CD4-positive, alpha-beta T cell treated with Interleukin-6 at 100 ng/mL for 8 hours (primary cell): ENCODE measurements at regions not wholly inside any gene's neighbourhood (a gene's known extent, or its start where the extent isn't known, plus 50 kb on each side); places are given as distances from the start of the nearest gene placed in this dataset.
"Not testable (repeated sequence)": the region's sequence is repeated elsewhere in the genome, so short reads cannot be mapped to it uniquely, and the experiment has no call there.

Experiments used
- DNase-seq: peaks from one replicate; pipeline ENCODE4 v3.0.0-alpha.2; 2020; ENCODE audit warnings: mixed read lengths, low spot score

DNA sequence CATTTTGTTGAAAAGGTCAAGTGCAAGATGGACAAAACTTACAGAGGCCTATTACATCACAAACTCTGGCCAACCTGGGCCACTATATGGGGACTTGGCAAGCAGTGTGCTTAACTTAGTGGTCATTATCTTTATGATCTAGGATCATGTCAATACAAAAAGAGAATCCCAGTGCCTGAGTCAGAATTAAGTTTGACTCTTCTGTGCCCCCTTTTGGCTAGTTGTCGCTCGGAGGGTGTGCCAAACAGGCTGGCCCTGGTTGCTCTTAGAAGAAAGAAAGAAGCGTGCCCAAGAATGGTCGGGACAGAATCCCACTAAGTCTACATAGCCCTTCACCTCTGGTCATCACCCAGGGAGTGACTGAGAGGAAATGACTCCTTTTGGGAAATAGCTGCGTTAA is 100.1 kb downstream of the EIF4E start:
- DNase-seq: peak; percentile 11

DNA sequence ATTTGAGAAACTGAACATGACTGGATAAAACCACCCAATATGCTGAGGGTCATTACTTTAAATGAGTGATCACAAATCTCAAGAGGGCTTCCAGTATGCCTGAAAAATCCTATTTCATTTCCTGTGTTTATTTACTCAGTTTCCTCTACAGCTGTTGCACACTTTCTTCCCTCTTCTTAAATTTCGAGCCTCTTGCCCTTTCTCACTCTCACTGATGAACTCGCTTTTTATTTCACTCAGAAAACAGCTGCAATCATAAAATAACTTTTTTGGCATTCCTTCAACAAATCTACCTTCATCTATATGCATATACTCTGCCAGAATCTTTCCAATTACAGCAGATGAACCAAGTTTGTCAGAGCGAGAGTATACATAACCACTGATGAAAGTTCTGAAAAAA is 101.3 kb downstream of the EIF4E start:
- DNase-seq: no peak

DNA sequence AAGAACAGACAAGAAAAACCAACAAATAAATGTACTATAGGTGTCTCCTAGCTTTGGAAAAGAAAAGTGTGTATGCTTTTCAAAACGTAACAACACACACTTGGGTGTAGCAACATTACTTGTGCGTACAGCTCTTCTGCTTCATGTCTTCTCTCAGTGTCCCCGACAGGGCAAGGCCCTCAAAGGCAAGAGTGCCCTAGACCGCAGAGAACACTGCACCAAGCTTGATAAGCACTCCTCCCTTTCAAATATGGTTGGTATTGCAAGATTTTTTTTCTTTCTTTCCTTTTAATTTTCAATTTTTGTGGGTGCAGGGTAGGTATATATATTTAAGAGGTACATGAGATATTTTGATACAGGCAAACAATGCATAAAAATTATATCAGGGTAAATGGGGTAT is 106.8 kb downstream of the EIF4E start:
- no peak for DNase-seq

GRCh38 chr4:98818116-98818515 is 110.8 kb downstream of the EIF4E start:
- not testable (repeated sequence) for DNase-seq

DNA sequence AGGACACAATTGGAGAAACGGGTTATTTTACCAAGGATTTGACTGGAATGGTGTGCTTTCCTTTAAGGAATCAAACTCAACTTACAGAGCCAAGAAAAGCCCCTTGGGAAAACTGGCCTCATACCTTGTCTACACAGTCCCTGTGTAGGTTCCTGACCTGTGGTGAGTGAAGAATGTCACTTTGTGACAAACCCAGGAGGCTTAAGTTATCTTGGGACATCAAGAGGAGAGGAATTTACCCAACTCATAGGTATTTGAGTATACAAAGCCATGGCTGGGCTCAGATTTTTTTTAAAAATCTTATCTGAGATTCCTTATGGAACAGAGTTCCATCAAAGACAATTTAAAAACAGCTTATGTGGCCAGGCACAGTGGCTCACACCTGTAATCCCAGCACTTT is 112.1 kb downstream of the EIF4E start:
- DNase-seq: no peak

- DNase-seq: no peak
Observed at GRCh38 chr4:98816386-98816785, 112.5 kb downstream of the EIF4E start.

- no peak for DNase-seq
Observed at GRCh38 chr4:98804403-98804802, 124.5 kb downstream of the EIF4E start.

GRCh38 chr4:98803251-98803650 is 125.7 kb downstream of the EIF4E start:
- no peak for DNase-seq

GRCh38 chr4:98802770-98803198 is 126.1 kb downstream of the EIF4E start:
- no peak for DNase-seq

GRCh38 chr4:98801259-98801725 is 127.6 kb downstream of the EIF4E start:
- no peak for DNase-seq

- no peak for DNase-seq
Observed at GRCh38 chr4:98796991-98797390, 131.9 kb downstream of the EIF4E start.

DNA sequence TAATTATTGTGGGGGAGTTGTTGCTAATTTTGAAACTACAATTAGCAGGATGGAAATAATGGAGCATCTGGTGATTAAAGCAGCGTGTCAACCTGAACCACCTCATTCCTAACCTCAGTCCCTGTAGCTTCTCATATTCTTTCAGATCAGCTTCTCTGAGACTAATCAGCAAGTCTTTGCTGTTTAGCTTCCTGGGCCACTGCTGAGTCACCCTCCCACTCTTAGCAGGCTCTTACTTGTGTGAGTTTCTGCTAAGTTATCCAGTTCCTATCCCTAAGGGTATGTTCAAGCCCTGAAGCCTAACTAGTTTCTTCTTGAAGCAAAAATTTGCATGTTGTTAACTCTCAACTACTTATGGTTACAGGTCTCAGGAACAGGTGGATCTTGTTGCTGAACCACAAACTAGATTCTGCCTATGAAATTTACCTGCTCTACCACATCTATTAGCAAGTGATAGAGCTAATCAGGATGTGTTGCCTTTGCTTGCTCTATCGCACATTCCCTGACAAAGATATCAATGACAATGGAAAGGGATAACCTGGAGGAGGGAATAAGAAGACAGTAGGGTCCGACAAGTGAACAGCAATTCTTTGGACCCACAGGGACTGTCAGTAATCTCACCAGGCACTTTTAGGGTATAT is 134.2 kb downstream of the EIF4E start:
- no peak for DNase-seq

- DNase-seq: no peak
Observed at GRCh38 chr4:98793658-98794057, 135.2 kb upstream of the TSPAN5 start.

DNA sequence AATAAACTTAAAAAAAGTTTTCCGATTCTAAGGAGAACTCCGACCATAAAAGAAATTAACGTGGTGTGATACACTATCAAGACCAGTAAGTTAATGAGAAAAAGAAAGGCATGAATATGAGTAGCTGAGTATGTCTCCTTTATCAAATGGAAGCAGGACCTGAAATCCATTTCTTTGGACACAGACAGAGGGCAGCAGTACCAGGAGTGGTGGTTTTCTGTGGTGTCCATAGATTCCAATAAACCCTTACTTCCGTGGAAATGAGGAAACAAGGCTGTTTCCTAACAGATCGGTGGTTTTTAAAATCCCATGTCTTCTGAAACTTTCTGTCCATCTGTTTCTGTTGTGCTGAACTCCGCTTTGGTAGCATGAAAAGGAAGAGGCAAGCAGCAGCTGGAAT is 128.5 kb upstream of the TSPAN5 start:
- DNase-seq: no peak

DNA sequence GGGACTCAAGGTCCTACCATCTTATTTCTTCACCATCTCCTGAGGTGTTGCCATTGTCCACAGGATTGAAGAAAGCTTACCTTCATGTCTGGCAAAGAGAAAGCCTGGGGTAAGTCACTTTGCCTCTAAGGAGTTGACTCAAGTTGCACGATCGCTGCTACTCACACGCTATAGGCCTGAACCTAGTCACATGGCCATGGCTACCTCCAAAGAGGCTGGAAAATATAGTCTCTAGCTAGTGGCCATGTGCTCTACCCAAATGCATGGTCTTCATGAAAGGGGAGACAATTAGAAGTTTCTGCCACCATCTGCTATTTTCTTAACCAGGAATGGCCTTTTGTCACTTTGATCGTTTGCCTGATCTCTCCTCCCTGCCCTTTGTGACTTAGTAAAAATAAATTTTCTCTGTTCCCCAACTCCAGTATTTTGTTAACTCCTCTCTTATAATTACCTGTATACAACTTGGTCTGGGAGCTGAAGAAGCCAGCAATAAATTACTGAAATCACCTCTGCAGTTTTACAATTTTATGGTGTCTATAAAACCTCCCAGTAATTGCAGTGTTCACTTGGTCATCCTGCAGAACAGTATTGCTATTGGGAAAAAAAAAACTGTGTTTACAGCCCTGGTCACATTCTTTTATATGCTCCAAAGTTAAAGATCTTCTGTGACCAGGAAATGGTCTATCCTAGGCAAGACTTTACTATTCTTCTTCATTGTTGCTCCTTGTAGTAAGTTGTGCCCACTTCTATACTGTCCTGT is 126.7 kb upstream of the TSPAN5 start:
- DNase-seq: no peak

DNA sequence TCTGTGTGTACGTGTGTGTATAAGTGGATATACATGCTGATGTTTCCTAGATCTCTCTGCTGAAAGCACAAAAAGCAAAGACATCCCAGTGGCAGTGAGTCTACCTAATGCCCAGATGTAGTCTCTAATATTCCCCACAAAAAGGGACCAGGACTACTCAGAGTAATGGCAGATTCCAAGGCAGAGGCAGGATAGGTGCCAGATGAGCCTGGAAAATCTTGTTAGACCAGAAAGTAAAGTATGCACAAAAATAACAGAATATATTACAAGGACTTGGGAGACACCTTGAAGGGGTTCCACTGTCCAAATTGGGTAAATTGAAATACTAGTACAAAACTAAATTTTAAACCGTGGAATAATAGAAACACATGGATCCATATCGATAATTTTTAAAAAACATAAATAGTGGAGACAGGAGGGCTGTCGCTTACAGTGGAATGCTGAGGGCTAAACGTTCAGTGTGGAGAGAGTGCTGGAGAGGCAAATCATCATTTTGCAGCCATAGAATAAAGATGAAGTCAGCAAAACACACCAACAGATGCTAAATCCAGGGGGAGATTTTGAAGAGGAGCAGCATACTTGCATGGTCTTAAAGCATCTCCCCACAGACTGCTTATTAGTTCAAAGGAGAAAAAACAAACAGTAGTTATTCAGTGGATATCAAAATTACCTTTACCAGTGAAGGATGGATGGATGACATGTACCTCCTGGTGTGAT is 123.4 kb upstream of the TSPAN5 start:
- no peak for DNase-seq

GRCh38 chr4:98780926-98781325 is 122.5 kb upstream of the TSPAN5 start:
- DNase-seq: no peak

DNA sequence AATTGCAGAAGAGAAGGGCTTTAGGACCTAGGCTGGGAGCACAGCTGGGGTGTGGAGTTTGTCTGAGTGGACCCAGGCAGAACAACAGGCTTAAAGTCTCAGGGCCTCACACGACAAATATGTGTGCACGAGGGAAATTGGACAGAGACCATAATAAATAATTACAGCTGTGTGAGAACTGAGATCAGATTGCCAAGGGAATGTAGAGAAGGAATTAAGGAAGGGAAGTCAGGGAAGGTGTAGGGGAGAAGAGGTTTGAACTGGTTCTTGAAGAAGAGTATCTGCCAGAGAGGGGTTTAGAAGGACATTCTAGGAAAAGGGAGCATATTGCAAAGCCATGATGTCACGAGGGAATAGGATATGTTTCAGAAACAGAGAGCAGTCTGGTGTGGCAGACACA is 120.7 kb upstream of the TSPAN5 start:
- DNase-seq: no peak

GRCh38 chr4:98778206-98778605 is 119.8 kb upstream of the TSPAN5 start:
- no peak for DNase-seq

- DNase-seq: no peak
Observed at GRCh38 chr4:98775672-98776071, 117.3 kb upstream of the TSPAN5 start.

GRCh38 chr4:98773638-98774037 is 115.2 kb upstream of the TSPAN5 start:
- DNase-seq: no peak

GRCh38 chr4:98771959-98772632 is 113.7 kb upstream of the TSPAN5 start:
- DNase-seq: no peak
